ENCODE measurements at regions not wholly inside any gene's neighbourhood (a gene's known extent, or its start where the extent isn't known, plus 50 kb on each side); places are given as distances from the start of the nearest gene placed in this dataset.

- TF ChIP-seq CTCF (conservative IDR thresholded peaks at IDR 0.05; ENCODE audit: control insufficient read depth, insufficient read depth, low read depth, low read length), result no peak
- no peak for DNase-seq (ENCODE audit: low read depth)
- no peak overlapping the region for H3K4me3 ChIP-seq (ENCODE audit: control insufficient read depth, low read depth, low read length)
Observed at GRCh38 chr6:167643223-167643622, 183.5 kb upstream of the AFDN start.

GRCh38 chr6:167643716-167644115 is 183.0 kb upstream of the AFDN start:
- no peak overlapping the region for H3K4me3 ChIP-seq (ENCODE audit: control insufficient read depth, low read depth, low read length)
- DNase-seq (ENCODE audit: low read depth), result no peak
- TF ChIP-seq CTCF (conservative IDR thresholded peaks at IDR 0.05; ENCODE audit: control insufficient read depth, insufficient read depth, low read depth, low read length), result no peak

GRCh38 chr6:167644412-167645132 is 182.1 kb upstream of the AFDN start:
- TF ChIP-seq CTCF (conservative IDR thresholded peaks at IDR 0.05; ENCODE audit: control insufficient read depth, insufficient read depth, low read depth, low read length), result no peak
- no peak overlapping the region for H3K4me3 ChIP-seq (ENCODE audit: control insufficient read depth, low read depth, low read length)
- DNase-seq (ENCODE audit: low read depth), result no peak

GRCh38 chr6:167645368-167645767 is 181.3 kb upstream of the AFDN start:
- DNase-seq (ENCODE audit: low read depth), result no peak
- H3K4me3 ChIP-seq (ENCODE audit: control insufficient read depth, low read depth, low read length), result no peak overlapping the region
- TF ChIP-seq CTCF (conservative IDR thresholded peaks at IDR 0.05; ENCODE audit: control insufficient read depth, insufficient read depth, low read depth, low read length), result no peak

GRCh38 chr6:167647306-167647705 is 179.4 kb upstream of the AFDN start:
- TF ChIP-seq CTCF (conservative IDR thresholded peaks at IDR 0.05; ENCODE audit: control insufficient read depth, insufficient read depth, low read depth, low read length), result no peak
- no peak for DNase-seq (ENCODE audit: low read depth)
- no peak overlapping the region for H3K4me3 ChIP-seq (ENCODE audit: control insufficient read depth, low read depth, low read length)

- TF ChIP-seq CTCF (conservative IDR thresholded peaks at IDR 0.05; ENCODE audit: control insufficient read depth, insufficient read depth, low read depth, low read length), result no peak
- H3K4me3 ChIP-seq (ENCODE audit: control insufficient read depth, low read depth, low read length), result no peak overlapping the region
Observed at GRCh38 chr6:167647737-167648470, 178.8 kb upstream of the AFDN start.

More at GRCh38 chr6:167647737-167648470, 178.8 kb upstream of the AFDN start:
- DNase-seq (ENCODE audit: low read depth), result no peak

All from fibroblast of mammary gland (primary cell).